ENCODE measurements at regions not wholly inside any gene's neighbourhood (a gene's known extent, or its start where the extent isn't known, plus 50 kb on each side); places are given as distances from the start of the nearest gene placed in this dataset.

- H3K4me2 ChIP-seq (ENCODE audit: insufficient read depth, low read length), result no peak overlapping the region
- H3K9me1 ChIP-seq (replicated peaks; ENCODE audit: control insufficient read depth, extremely low read depth, insufficient read depth, low read length), result no peaks in the 10 kb centered on the region
- POLR2A ChIA-PET, result interaction anchor here (0.7 kb wide), 1 partner anchor 259 kb away, joined by 5 read pairs; no protein-coding TSS in a partner anchor
- FAIRE-seq (no peak), DNase-seq (ENCODE audit: low read depth, low spot score) (no peak)
- dilution Hi-C loops (cut with MboI; ENCODE audit: extremely low pct_ligation_motif_present, low sequenced_read_pairs), result no loop called here
- intact Hi-C loops (cut with micrococcal nuclease), result no loop called here
- no peaks in the 10 kb centered on the region for H3K4me1 ChIP-seq (ENCODE audit: control insufficient read depth, extremely low read depth, insufficient read depth, low read length)
- TF ChIP-seq FOS (IDR thresholded peaks at IDR 0.05; ENCODE audit: borderline replicate concordance, insufficient read depth, low read length), result no peak
- TF ChIP-seq EZH2 (IDR thresholded peaks at IDR 0.05; ENCODE audit: borderline replicate concordance, low read depth, low read length, severe bottlenecking), result no peak
- TF ChIP-seq, protein P1, sequence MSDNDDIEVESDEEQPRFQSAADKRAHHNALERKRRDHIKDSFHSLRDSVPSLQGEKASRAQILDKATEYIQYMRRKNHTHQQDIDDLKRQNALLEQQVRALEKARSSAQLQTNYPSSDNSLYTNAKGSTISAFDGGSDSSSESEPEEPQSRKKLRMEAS (IDR thresholded peaks at IDR 0.05; ENCODE audit: insufficient read depth, insufficient read length), result no peak
- no peak for TF ChIP-seq MYC (IDR thresholded peaks at IDR 0.05; ENCODE audit: low read depth, low read length)
- no peak for TF ChIP-seq POLR2A (IDR thresholded peaks at IDR 0.05; ENCODE audit: low read depth, low read length)
- no peak for TF ChIP-seq JUN (IDR thresholded peaks at IDR 0.05; ENCODE audit: borderline replicate concordance, insufficient read depth, insufficient read length, low read depth)
- TF ChIP-seq POLR2AphosphoS5 (IDR thresholded peaks at IDR 0.05; ENCODE audit: insufficient read depth, low read depth, low read length), result no peak
- no peaks in the 10 kb centered on the region for H3K36me3 ChIP-seq (ENCODE audit: control insufficient read depth in 2 of 2, extremely low read depth in 1 of 2, insufficient read depth in 2 of 2, low read length in 2 of 2)
- H4K20me1 ChIP-seq (replicated peaks; ENCODE audit: control insufficient read depth, extremely low read depth, insufficient read depth, low read length), result no peaks in the 10 kb centered on the region
- H2AFZ ChIP-seq (ENCODE audit: low read depth, low read length), result no peak overlapping the region
- no peaks in the 10 kb centered on the region for H3K27me3 ChIP-seq (ENCODE audit: control insufficient read depth in 2 of 2, insufficient read depth in 2 of 2, low read length in 2 of 2)
- CTCF ChIA-PET, result no interaction called here
- H3K79me2 ChIP-seq (ENCODE audit: control insufficient read depth, insufficient read depth, low read length), result no peaks in the 10 kb centered on the region
- no TSS peak for BruUV-seq (replicated peaks)
- H3K9ac ChIP-seq (replicated peaks; ENCODE audit: extremely low read depth, insufficient read depth, low read length), result no peak overlapping the region
- H3K9me3 ChIP-seq (replicated peaks; ENCODE audit: control insufficient read depth, insufficient read depth, low read length), result no peaks in the 10 kb centered on the region
- no peak overlapping the region for H3K4me3 ChIP-seq (replicated peaks in 1 of 3; ENCODE audit: insufficient read depth in 1 of 3, low read depth in 1 of 3, low read length in 3 of 3)
- H3K27ac ChIP-seq (ENCODE audit: insufficient read depth, low read depth, low read length), result no peak overlapping the region
Measured at GRCh38 chr10:123519861-123520260, 146.3 kb upstream of the GPR26 start.

DNA sequence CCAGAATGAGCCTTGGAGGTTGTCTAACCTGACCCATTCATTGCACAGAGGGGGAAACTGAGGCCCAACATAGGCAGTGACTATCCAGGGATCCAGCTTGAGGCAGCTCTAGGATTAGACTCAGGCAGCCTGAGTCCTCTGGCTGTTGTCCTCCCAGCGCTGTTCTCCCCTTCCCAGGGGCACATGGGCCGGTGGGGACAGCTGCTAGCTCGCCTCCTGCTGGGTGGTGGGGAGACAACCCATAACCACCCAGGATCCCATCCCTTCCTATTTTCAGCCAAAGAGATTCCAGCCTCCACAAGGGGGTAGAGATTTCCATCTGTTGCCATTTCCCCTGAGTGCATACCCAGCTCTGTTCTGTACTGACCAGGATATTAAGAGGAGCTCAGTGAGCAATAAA lies 145.1 kb upstream of the GPR26 start:
- H3K79me2 ChIP-seq (ENCODE audit: control insufficient read depth, insufficient read depth, low read length), result no peaks in the 10 kb centered on the region
- no peak overlapping the region for H3K9ac ChIP-seq (replicated peaks; ENCODE audit: extremely low read depth, insufficient read depth, low read length)
- H3K9me3 ChIP-seq (replicated peaks; ENCODE audit: control insufficient read depth, insufficient read depth, low read length), result no peaks in the 10 kb centered on the region
- no peak overlapping the region for H2AFZ ChIP-seq (ENCODE audit: low read depth, low read length)
- no peaks in the 10 kb centered on the region for H3K4me1 ChIP-seq (ENCODE audit: control insufficient read depth, extremely low read depth, insufficient read depth, low read length)
- no TSS peak for BruUV-seq (replicated peaks)
- no peaks in the 10 kb centered on the region for H4K20me1 ChIP-seq (replicated peaks; ENCODE audit: control insufficient read depth, extremely low read depth, insufficient read depth, low read length)
- ChIA-PET POLR2A (no interaction called here), CTCF (no interaction called here)
- H3K4me2 ChIP-seq (ENCODE audit: insufficient read depth, low read length), result no peak overlapping the region
- DNase-seq (ENCODE audit: low read depth, low spot score) (no peak), FAIRE-seq (no peak)
- TF ChIP-seq POLR2A (IDR thresholded peaks at IDR 0.05; ENCODE audit: low read depth, low read length), result no peak
- no peak for TF ChIP-seq EZH2 (IDR thresholded peaks at IDR 0.05; ENCODE audit: borderline replicate concordance, low read depth, low read length, severe bottlenecking)
- no peak overlapping the region for H3K27ac ChIP-seq (ENCODE audit: insufficient read depth, low read depth, low read length)
- intact Hi-C loops (cut with micrococcal nuclease), result no loop called here
- dilution Hi-C loops (cut with MboI; ENCODE audit: extremely low pct_ligation_motif_present, low sequenced_read_pairs), result no loop called here
- no peaks in the 10 kb centered on the region for H3K36me3 ChIP-seq (ENCODE audit: control insufficient read depth in 2 of 2, extremely low read depth in 1 of 2, insufficient read depth in 2 of 2, low read length in 2 of 2)
- no peak overlapping the region for H3K4me3 ChIP-seq (replicated peaks in 1 of 3; ENCODE audit: insufficient read depth in 1 of 3, low read depth in 1 of 3, low read length in 3 of 3)
- no peaks in the 10 kb centered on the region for H3K9me1 ChIP-seq (replicated peaks; ENCODE audit: control insufficient read depth, extremely low read depth, insufficient read depth, low read length)
- H3K27me3 ChIP-seq (ENCODE audit: control insufficient read depth in 2 of 2, insufficient read depth in 2 of 2, low read length in 2 of 2), result no peaks in the 10 kb centered on the region
